Adrenal gland (tissue), 5 donors: ENCODE measurements at regions not wholly inside any gene's neighbourhood (a gene's known extent, or its start where the extent isn't known, plus 50 kb on each side); places are given as distances from the start of the nearest gene placed in this dataset.

Experiments used
- POLR2A ChIP-seq, 2 donors: fragments of 450-650 bp; IDR thresholded peaks; one replicate each; pipeline ENCODE4 v1.6.1; 2017; ENCODE audit warnings: antibody characterized with exemption in 2 of 2, mild to moderate bottlenecking in 2 of 2, moderate library complexity in 1 of 2
- TF ChIP-seq, protein P1 (sequence below), 6 experiments: fragments of 450-650 bp in 4 of 6; fragments of 200-600 bp in 2 of 6; sonication (generic) in 1 of 6; IDR thresholded peaks; 1 replicate in 5 of 6; 2 replicates in 1 of 6; pipeline versions ENCODE4 v1.5.1 to v1.8.0; 2016 to 2021; ENCODE audit warnings: antibody characterized with exemption in 6 of 6, mild to moderate bottlenecking in 2 of 6, moderate library complexity in 1 of 6
- donor health status: DM: no; HTN: no; CAD: no.

DNA sequence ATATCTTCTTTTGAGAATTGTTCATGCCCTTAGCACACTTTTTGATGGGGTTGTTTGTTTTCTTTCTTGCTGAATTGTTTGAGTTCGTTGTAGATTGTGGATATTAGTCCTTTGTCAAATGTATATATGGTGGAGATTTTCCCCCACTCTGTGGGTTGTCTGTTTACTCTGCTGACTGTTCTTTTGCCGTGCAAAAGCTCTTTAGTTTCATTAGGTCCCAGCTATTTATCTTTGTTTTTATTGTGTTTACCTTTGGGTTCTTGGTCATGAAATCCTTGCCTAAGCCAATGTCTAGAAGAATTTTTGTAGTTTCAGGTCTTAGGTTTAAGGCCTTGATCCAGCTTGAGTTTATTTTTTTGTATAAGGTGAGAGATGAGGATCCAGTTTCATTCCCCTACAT, 1372.6 kb upstream of the TENM3 start:
- TF ChIP-seq, protein P1, sequence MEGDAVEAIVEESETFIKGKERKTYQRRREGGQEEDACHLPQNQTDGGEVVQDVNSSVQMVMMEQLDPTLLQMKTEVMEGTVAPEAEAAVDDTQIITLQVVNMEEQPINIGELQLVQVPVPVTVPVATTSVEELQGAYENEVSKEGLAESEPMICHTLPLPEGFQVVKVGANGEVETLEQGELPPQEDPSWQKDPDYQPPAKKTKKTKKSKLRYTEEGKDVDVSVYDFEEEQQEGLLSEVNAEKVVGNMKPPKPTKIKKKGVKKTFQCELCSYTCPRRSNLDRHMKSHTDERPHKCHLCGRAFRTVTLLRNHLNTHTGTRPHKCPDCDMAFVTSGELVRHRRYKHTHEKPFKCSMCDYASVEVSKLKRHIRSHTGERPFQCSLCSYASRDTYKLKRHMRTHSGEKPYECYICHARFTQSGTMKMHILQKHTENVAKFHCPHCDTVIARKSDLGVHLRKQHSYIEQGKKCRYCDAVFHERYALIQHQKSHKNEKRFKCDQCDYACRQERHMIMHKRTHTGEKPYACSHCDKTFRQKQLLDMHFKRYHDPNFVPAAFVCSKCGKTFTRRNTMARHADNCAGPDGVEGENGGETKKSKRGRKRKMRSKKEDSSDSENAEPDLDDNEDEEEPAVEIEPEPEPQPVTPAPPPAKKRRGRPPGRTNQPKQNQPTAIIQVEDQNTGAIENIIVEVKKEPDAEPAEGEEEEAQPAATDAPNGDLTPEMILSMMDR (IDR thresholded peaks at IDR 0.05), result no peak
- TF ChIP-seq POLR2A (IDR thresholded peaks at IDR 0.05), result no peak
